Epithelial cell of proximal tubule (primary cell): ENCODE measurements at regions not wholly inside any gene's neighbourhood (a gene's known extent, or its start where the extent isn't known, plus 50 kb on each side); places are given as distances from the start of the nearest gene placed in this dataset.

Experiments
- DNase-seq: peaks from one replicate; pipeline ENCODE4 v3.0.0-alpha.2; 2011; ENCODE audit warnings: low read depth
- H3K4me3 ChIP-seq: 2 replicates; pipeline ENCODE4 v1.5.1; 2011; ENCODE audit warnings: low read depth, mild to moderate bottlenecking, low read length
- CTCF ChIP-seq: conservative IDR thresholded peaks from 2 replicates; pipeline ENCODE4 v1.5.1; 2012; ENCODE audit warnings: low read depth, mild to moderate bottlenecking, low read length

GRCh38 chr7:53281312-53281711, 245.9 kb downstream of the POM121L12 start:
- no peak for DNase-seq
- no peak overlapping the region for H3K4me3 ChIP-seq
- TF ChIP-seq CTCF = no peak

GRCh38 chr7:53292341-53292740, 256.9 kb downstream of the POM121L12 start:
- no peak for TF ChIP-seq CTCF
- no peak overlapping the region for H3K4me3 ChIP-seq
- no peak for DNase-seq

- no peak overlapping the region for H3K4me3 ChIP-seq
- DNase-seq = no peak
- TF ChIP-seq CTCF = no peak
Observed at GRCh38 chr7:53302496-53303246, 267.2 kb downstream of the POM121L12 start.

- no peak for DNase-seq
- no peak overlapping the region for H3K4me3 ChIP-seq
- no peak for TF ChIP-seq CTCF
Observed at GRCh38 chr7:53303781-53304180, 268.3 kb downstream of the POM121L12 start.

GRCh38 chr7:53306846-53307245, 271.4 kb downstream of the POM121L12 start:
- DNase-seq = no peak
- TF ChIP-seq CTCF = no peak
- no peak overlapping the region for H3K4me3 ChIP-seq

DNA sequence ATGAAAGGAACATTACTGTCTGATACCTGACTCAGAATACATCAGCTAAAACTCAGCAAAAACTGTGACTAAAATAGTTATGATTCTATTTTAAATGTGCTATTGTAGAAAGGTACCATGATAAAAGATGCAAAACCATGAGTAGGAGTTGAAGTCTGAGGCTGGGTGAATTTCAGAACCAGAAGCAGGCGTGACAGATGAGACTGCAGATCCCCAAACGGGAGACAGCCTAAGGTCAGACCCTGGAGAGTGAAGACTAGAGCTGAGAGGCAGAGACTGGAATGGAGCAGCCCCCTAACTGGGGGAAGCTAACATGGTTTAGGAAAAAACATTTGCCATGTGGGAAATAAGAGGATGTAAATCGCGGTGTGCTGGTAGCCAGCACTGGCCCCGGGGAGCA, 275.8 kb downstream of the POM121L12 start:
- H3K4me3 ChIP-seq = no peak overlapping the region
- TF ChIP-seq CTCF = no peak
- no peak for DNase-seq

DNA sequence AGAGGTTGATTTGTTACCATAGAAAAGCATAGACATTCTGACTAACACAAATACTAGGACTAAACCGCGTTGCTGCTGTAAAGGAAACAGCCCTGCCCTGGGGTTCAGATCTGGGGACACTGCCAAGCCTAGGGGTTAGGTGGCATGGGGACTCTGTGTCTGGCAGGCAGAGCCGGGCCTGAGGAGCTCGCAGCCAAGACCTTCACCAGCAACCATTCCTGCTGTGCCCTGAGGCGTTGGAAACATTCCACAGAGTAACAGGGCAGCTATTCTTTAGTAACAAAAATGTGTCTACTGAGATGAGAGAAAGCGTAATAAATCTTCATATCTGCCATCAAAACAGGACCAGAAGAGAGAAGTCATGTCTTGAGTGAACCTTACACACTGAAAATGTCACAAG, 280.5 kb downstream of the POM121L12 start:
- DNase-seq = peak; percentile 42
- TF ChIP-seq CTCF = no peak
- H3K4me3 ChIP-seq = no peak overlapping the region
